PFSK-1 (cell line): ENCODE measurements at regions not wholly inside any gene's neighbourhood (a gene's known extent, or its start where the extent isn't known, plus 50 kb on each side); places are given as distances from the start of the nearest gene placed in this dataset.

Source experiments
- FOXP2 ChIP-seq: optimal IDR thresholded peaks from 2 replicates; pipeline ENCODE3; 2011; ENCODE audit warnings: borderline replicate concordance, control low read depth, inconsistent platforms; ENCODE audit not compliant: insufficient read depth; ENCODE audit errors: extremely low read length, extremely low read depth
- POLR2AphosphoS5 ChIP-seq: IDR thresholded peaks from 2 replicates; pipeline ENCODE4 v1.6.1; 2012; ENCODE audit warnings: low read depth, mild to moderate bottlenecking, control low read depth, low read length, moderate library complexity
- TAF1 ChIP-seq: IDR thresholded peaks from 2 replicates; pipeline ENCODE4 v1.6.1; 2012; ENCODE audit warnings: low read length, control low read depth, borderline replicate concordance; ENCODE audit not compliant: insufficient read depth

GRCh38 chr21:16345757-16346156 is 616.0 kb downstream of the USP25 start:
- TF ChIP-seq FOXP2, result no peak
- no peak for TF ChIP-seq POLR2AphosphoS5
- no peak for TF ChIP-seq TAF1
